ENCODE measurements at regions not wholly inside any gene's neighbourhood (a gene's known extent, or its start where the extent isn't known, plus 50 kb on each side); places are given as distances from the start of the nearest gene placed in this dataset.
A peak's percentile ranks its signal among the peaks of the same experiment; 100 is the strongest.

- H3K36me3 ChIP-seq = no peaks in the 10 kb centered on the region
- ATAC-seq (no peak), DNase-seq (no peak)
- H3K27me3 ChIP-seq (ENCODE audit: low read depth) = no peaks in the 10 kb centered on the region
- no peak overlapping the region for H3K27ac ChIP-seq
- no peak overlapping the region for H3K4me3 ChIP-seq
- no peaks in the 10 kb centered on the region for H3K4me1 ChIP-seq
- TF ChIP-seq CTCF (IDR thresholded peaks at IDR 0.05) = no peak
- intact Hi-C loops (cut with DNase I) = no loop called here
- H3K9me3 ChIP-seq = no peaks in the 10 kb centered on the region
These were observed 1448.6 kb upstream of the RAG2 start for GRCh38 chr11:38046571-38047135.

- DNase-seq (no peak), ATAC-seq (no peak)
- intact Hi-C loops (cut with DNase I) = no loop called here
- Histone ChIP-seq H3K27me3 (ENCODE audit: low read depth) (no peaks in the 10 kb centered on the region), H3K4me1 (no peaks in the 10 kb centered on the region), H3K36me3 (no peaks in the 10 kb centered on the region), H3K9me3 (no peaks in the 10 kb centered on the region), H3K4me3 (no peak overlapping the region), H3K27ac (no peak overlapping the region)
- TF ChIP-seq CTCF (IDR thresholded peaks at IDR 0.05) = no peak
These were observed 1445.0 kb upstream of the RAG2 start for GRCh38 chr11:38043060-38043459.

- Histone ChIP-seq H3K36me3 (no peaks in the 10 kb centered on the region), H3K27me3 (ENCODE audit: low read depth) (no peaks in the 10 kb centered on the region), H3K4me1 (no peaks in the 10 kb centered on the region), H3K9me3 (no peaks in the 10 kb centered on the region), H3K27ac (no peak overlapping the region), H3K4me3 (no peak overlapping the region)
- no peak for DNase-seq
- TF ChIP-seq CTCF (IDR thresholded peaks at IDR 0.05) = no peak
- ATAC-seq = no peak
- intact Hi-C loops (cut with DNase I) = no loop called here
These were observed 1440.7 kb upstream of the RAG2 start for GRCh38 chr11:38038777-38039176.

GRCh38 chr11:38019072-38019775 lies 1421.2 kb upstream of the RAG2 start:
- no peak overlapping the region for H3K27ac ChIP-seq
- no peaks in the 10 kb centered on the region for H3K27me3 ChIP-seq (ENCODE audit: low read depth)
- H3K4me1 ChIP-seq = no peaks in the 10 kb centered on the region
- intact Hi-C loops (cut with DNase I) = no loop called here
- TF ChIP-seq CTCF (IDR thresholded peaks at IDR 0.05) = no peak
- DNase-seq (no peak), ATAC-seq (peak in 1 of 2 donors; percentile 41)
- H3K36me3 ChIP-seq = no peaks in the 10 kb centered on the region
- H3K9me3 ChIP-seq = no peaks in the 10 kb centered on the region
- no peak overlapping the region for H3K4me3 ChIP-seq

- intact Hi-C loops (cut with DNase I) = no loop called here
- no peak overlapping the region for H3K27ac ChIP-seq
- no peaks in the 10 kb centered on the region for H3K27me3 ChIP-seq (ENCODE audit: low read depth)
- no peaks in the 10 kb centered on the region for H3K4me1 ChIP-seq
- no peaks in the 10 kb centered on the region for H3K9me3 ChIP-seq
- no peak for TF ChIP-seq CTCF (IDR thresholded peaks at IDR 0.05)
- no peaks in the 10 kb centered on the region for H3K36me3 ChIP-seq
- no peak overlapping the region for H3K4me3 ChIP-seq
- no peak for DNase-seq
- peak; percentile 74 to 96 for ATAC-seq
These were observed 1416.4 kb upstream of the RAG2 start for GRCh38 chr11:38014405-38014804.
